Esophagus muscularis mucosa (tissue), 3 donors: ENCODE measurements at regions not wholly inside any gene's neighbourhood (a gene's known extent, or its start where the extent isn't known, plus 50 kb on each side); places are given as distances from the start of the nearest gene placed in this dataset.

Experiments
- CTCF ChIP-seq, 3 experiments: fragments of 200-600 bp in 2 of 3; fragments of 450-650 bp in 1 of 3; sonication (generic) in 2 of 3; IDR thresholded peaks; one replicate each; pipeline ENCODE4 v1.5.1; 2017 to 2019; ENCODE audit warnings: antibody characterized with exemption in 3 of 3, mild to moderate bottlenecking in 2 of 3, moderate library complexity in 1 of 3
- POLR2A ChIP-seq: fragments of 450-650 bp; IDR thresholded peaks from one replicate; pipeline ENCODE4 v1.6.1; 2017; ENCODE audit warnings: antibody characterized with exemption, moderate library complexity, mild to moderate bottlenecking, low read depth
- POLR2AphosphoS5 ChIP-seq, 2 donors: sonication (generic); formaldehyde crosslinking; IDR thresholded peaks; one replicate each; pipeline ENCODE4 v1.6.1; 2017; ENCODE audit warnings: antibody characterized with exemption in 2 of 2

GRCh38 chr14:24715239-24715638 lies 81.2 kb upstream of the GZMB start:
- TF ChIP-seq CTCF (IDR thresholded peaks at IDR 0.05), result no peak
- TF ChIP-seq POLR2A, result no peak
- TF ChIP-seq POLR2AphosphoS5 (IDR thresholded peaks at IDR 0.05), result no peak
